ENCODE measurements at regions not wholly inside any gene's neighbourhood (a gene's known extent, or its start where the extent isn't known, plus 50 kb on each side); places are given as distances from the start of the nearest gene placed in this dataset.

DNA sequence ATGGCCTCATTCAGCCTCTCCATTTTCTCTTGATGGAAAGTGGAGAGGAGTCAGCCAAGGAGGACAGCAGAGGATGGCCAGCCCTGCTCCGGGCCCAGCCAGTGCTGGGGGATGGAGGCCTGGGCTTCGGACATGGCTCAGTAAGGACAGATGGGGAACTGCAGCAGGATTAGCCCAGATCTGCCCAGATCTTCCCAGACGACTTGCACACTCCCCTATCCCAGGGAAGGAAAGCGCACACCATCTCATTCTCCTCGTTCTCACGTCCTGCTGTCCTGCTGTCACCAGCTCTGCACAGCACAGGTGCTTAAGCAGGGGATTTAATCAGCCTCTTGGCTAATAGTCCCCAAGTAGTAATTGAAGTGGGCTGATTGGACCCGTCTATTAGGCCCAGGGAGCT lies 100.2 kb upstream of the SDK2 start:
- ChIA-PET POLR2A (no interaction called here), CTCF (no interaction called here)
- no peak for DNase-seq (ENCODE audit: extremely low spot score)
- TF ChIP-seq, protein P1, sequence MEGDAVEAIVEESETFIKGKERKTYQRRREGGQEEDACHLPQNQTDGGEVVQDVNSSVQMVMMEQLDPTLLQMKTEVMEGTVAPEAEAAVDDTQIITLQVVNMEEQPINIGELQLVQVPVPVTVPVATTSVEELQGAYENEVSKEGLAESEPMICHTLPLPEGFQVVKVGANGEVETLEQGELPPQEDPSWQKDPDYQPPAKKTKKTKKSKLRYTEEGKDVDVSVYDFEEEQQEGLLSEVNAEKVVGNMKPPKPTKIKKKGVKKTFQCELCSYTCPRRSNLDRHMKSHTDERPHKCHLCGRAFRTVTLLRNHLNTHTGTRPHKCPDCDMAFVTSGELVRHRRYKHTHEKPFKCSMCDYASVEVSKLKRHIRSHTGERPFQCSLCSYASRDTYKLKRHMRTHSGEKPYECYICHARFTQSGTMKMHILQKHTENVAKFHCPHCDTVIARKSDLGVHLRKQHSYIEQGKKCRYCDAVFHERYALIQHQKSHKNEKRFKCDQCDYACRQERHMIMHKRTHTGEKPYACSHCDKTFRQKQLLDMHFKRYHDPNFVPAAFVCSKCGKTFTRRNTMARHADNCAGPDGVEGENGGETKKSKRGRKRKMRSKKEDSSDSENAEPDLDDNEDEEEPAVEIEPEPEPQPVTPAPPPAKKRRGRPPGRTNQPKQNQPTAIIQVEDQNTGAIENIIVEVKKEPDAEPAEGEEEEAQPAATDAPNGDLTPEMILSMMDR (IDR thresholded peaks at IDR 0.05; ENCODE audit: control extremely low read depth, extremely low read depth, low read depth, missing control alignments): no peak

DNA sequence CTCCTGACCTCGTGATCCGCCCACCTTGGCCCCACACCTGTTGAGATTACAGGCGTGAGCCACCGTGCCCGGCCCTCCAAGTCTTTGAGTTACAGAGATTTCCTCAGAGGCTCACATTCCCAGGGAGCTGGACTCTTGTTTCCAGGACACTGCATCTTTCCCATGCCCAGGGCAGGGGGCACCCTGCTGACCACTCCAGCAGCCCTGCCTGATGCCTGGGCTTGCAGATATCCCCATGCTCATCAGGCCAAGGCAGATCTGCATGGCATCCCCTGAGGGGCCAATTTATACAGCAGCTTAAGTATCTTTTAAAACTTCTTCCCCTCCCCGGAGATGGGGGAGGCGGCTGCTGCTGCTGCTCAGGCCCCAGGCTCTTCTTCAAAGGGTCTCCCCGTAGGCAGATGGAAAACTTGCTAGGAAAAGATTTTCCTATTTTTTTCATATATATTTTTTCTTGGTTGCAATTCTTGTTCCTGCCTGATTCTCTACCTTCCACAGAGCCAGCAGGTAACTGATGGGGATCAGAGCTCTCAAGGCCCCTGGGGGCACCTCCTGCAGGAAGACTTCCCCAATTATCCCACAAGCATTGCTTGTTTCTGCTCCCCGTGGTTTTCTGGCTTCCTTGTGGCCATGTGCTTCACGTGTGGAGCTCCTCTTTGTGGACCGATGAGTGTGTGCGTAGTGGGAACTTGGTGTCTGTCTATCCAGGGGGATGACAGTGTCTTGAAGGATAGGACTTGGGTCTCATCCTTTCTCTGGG lies 102.2 kb upstream of the SDK2 start:
- POLR2A ChIA-PET: no interaction called here

DNA sequence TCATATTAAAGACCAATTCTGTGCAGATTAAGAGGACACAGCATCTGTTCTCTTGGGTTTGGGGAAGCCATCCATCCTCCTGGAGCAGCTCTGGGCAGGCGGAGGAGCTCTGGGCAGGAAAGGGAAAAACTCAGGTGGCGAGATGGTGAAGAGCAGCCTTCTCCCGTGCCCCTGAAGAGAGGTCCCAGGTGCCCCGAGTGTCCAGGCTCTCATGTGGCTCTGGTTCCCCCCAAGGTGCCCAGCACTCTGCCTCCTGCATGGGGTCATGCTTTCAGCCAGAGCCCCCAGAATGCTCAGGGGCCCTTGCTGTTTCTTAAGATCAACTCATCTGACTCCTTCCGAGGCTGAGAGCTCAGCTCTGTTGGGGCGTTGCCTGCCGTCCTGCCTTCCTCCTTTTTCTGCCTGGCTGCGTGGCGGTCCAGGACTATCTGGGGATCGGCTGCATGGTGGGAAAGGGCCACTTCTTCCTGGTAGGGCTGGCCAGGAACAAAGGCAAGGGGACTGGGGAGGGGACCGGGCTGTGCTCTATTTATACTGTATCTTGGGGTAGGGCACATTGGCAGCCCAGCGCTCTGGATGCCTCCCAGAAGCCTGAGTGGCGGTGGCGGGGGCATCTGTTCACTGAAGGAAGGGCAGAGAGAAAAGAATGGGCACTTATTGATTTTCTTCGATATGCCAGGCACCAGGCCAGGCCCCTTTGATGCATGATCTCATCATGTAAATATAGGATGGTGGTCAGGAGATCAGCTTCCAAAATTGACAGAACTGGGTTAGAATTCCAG lies 103.2 kb upstream of the SDK2 start:
- no peak for DNase-seq (ENCODE audit: extremely low spot score)
- TF ChIP-seq, protein P1 (IDR thresholded peaks at IDR 0.05; ENCODE audit: control extremely low read depth, extremely low read depth, low read depth, missing control alignments): no peak
- POLR2A ChIA-PET: no interaction called here
- CTCF ChIA-PET: no interaction called here

More for the DNA sequence above, 102.2 kb upstream of the SDK2 start:
- CTCF ChIA-PET: no interaction called here
- DNase-seq (ENCODE audit: extremely low spot score): no peak
- TF ChIP-seq, protein P1 (IDR thresholded peaks at IDR 0.05; ENCODE audit: control extremely low read depth, extremely low read depth, low read depth, missing control alignments): no peak

DNA sequence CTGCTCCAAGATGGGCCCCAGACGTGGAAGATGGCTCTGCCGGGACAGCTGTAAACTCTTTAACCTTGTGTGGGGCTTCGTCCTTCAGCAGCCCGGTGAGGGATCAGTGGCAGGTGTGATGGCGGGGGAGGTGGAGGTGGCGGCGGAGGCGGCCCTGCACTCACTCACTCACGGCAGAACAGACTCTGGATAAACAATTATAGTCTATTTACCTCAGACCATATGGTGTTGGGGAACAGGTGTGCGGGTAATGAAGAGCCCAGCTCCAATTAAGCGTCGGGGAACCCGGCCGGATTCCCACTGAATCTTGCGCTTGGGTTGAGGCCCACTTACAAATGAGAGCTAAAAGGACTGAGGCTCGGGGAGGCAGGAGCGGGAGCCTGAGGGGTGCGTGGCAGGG lies 104.3 kb upstream of the SDK2 start:
- no peak for DNase-seq (ENCODE audit: extremely low spot score)
- ChIA-PET POLR2A (no interaction called here), CTCF (no interaction called here)
- TF ChIP-seq, protein P1 (IDR thresholded peaks at IDR 0.05; ENCODE audit: control extremely low read depth, extremely low read depth, low read depth, missing control alignments): no peak

DNA sequence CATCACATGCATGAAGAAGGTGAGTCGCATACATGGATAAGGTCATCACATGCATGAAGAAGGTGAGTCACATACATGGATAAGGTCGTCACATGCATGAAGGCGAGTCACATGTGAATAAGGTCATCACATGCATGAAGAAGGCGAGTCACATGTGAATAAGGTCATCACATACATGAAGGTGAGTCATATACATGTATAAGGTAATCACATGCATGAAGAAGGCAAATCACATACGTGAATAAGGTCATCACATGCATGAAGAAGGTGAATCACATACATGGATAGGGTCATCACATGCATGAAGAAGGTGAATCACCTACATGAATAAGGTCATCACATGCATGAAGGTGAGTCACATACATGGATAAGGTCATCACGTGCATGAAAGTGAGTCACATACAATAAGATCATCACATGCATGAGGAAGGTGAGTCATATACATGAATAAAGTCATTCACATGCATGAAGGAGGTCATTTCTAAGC lies 105.1 kb upstream of the SDK2 start:
- ChIA-PET CTCF (interaction anchor here (1.3 kb wide), 1 partner anchor 41 kb away, joined by 3 read pairs; no protein-coding TSS in a partner anchor), POLR2A (no interaction called here)
- TF ChIP-seq, protein P1 (IDR thresholded peaks at IDR 0.05; ENCODE audit: control extremely low read depth, extremely low read depth, low read depth, missing control alignments): no peak
- no peak for DNase-seq (ENCODE audit: extremely low spot score)

DNA sequence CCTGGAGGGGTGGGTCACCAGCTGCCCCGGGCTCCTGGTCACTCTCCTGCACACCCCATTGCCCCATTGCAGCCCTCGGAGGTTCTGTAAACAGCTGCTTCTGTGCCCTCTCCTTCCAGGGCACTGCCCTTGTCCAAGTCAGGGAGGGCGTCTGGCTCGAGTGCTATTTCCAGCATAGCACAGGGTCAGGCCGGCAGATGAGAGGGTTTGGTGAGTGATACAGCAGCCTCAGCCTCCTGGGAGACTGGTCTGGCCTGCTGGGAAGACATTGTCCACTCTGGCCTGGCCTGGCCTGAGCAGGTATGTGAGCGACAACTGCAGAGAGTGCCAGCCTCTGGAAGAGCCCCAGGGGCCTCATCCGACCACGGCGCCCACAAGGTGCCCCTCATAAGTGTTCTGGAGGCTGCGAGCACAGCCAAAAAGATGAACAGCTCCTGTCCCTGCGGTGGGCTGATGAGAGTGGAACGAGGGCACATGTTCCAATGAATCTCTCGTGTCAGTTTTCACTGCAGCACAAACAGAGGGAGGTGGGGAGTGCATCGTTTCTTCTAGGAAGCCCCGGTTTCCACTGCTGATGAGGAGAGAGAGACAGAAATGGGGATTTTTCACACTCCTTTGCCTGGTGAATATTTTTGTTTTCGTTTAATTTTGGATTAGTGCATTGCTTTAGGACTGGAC lies 105.8 kb upstream of the SDK2 start:
- TF ChIP-seq, protein P1 (IDR thresholded peaks at IDR 0.05; ENCODE audit: control extremely low read depth, extremely low read depth, low read depth, missing control alignments): no peak
- POLR2A ChIA-PET: no interaction called here
- CTCF ChIA-PET: interaction anchor here (1.3 kb wide), 1 partner anchor 42 kb away, joined by 3 read pairs; no protein-coding TSS in a partner anchor

More for the DNA sequence above, 105.8 kb upstream of the SDK2 start:
- DNase-seq (ENCODE audit: extremely low spot score): no peak

Data from GM10248 (cell line).